ENCODE measurements at regions not wholly inside any gene's neighbourhood (a gene's known extent, or its start where the extent isn't known, plus 50 kb on each side); places are given as distances from the start of the nearest gene placed in this dataset.
"Not testable (repeated sequence)": the region's sequence is repeated elsewhere in the genome, so short reads cannot be mapped to it uniquely, and the experiment has no call there.

- no peak for DNase-seq
Measured at GRCh38 chr17:5980941-5981340, 89.2 kb upstream of the WSCD1 start.

- DNase-seq, result no peak
Measured at GRCh38 chr17:5986644-5987043, 83.5 kb upstream of the WSCD1 start.

DNA sequence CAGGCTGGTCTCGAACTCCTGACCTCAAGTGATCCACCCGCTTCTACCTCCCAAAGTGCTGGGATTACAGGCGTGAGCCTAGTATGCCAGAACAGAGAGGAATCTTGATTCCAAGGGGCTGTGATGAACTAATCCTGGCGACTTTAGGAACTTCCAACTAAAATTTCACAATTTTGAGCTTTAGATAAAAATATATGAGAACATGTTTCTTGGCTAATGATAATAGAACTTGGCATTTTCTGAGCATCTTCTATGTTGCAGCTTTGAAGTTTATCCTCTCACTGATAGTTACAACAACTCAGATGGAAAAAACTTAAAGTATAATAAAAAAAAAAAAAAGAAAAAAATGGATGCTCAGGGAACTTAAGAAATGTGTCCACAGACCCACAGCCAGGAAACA, 69.8 kb upstream of the WSCD1 start:
- DNase-seq, result no peak

DNA sequence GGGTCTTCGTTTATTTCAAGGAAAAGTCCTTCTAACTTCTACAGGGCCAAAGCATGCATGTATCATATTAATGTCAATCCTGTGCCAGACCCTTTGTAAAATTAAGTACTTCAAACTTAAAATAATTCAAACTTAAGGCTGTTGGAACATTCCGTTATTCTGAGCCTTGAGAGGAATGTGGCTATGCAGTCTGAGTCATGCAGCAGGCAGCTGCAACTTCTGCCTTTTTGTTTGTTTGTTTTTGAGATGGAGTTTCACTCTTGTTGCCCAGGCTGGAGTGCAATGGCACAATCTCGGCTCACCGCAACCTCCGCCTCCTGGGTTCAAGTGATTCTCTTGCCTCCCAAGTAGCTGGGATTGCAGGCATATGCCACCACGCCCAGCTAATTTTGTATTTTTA, 67.0 kb upstream of the WSCD1 start:
- DNase-seq, result not testable (repeated sequence)

GRCh38 chr17:6005939-6006338, 64.2 kb upstream of the WSCD1 start:
- no peak for DNase-seq

- DNase-seq, result no peak
Measured at GRCh38 chr17:6011206-6011605, 59.0 kb upstream of the WSCD1 start.

DNA sequence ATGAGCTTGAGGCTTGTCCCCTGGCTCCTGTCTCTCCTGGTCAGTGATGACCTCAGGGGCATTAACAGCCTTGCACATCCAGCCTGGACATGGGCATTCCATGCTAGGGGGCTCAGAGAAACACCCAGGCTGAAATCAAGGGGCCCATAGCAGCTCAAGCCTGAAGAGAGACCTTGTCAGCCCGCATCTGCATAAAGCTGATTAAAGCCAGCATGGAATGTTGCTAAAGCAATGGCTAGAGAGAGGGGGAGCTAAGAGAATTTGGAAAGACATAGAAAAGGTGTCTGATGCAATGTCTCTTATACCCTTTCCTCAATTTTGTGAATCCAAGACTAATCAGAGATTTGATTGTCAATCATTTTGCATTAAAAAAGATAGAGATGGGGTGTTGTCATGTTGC, 51.4 kb upstream of the WSCD1 start:
- no peak for DNase-seq

GRCh38 chr17:6019959-6020358, 50.2 kb upstream of the WSCD1 start:
- DNase-seq, result no peak

- DNase-seq, result no peak
Measured at GRCh38 chr17:6020376-6021010, 49.7 kb upstream of the WSCD1 start.

Measured in CD4-positive, alpha-beta T cell treated with Interleukin-6 for 4 hours (primary cell).